Erythroblast (primary cell): ENCODE measurements at regions not wholly inside any gene's neighbourhood (a gene's known extent, or its start where the extent isn't known, plus 50 kb on each side); places are given as distances from the start of the nearest gene placed in this dataset.

ENCODE experiments used
- DNase-seq, 2 experiments: peaks; one replicate each; lab custom pipeline; 2025; lab: John Stamatoyannopoulos, UW
- GATA1 ChIP-seq: IDR thresholded peaks from 2 replicates; pipeline ENCODE4 v1.6.1; 2011; ENCODE audit warnings: low read depth, mild to moderate bottlenecking, control low read depth, low read length, moderate library complexity
- POLR2A ChIP-seq: IDR thresholded peaks from 2 replicates; pipeline ENCODE4 v1.6.1; 2011; ENCODE audit warnings: mild to moderate bottlenecking, low read length

- TF ChIP-seq GATA1 = no peak
- no peak for TF ChIP-seq POLR2A
- no peak for DNase-seq
Measured at GRCh38 chr2:12081481-12082210, 335.2 kb downstream of the LPIN1 start.

- TF ChIP-seq GATA1 (no peak), POLR2A (no peak)
- no peak for DNase-seq
Measured at GRCh38 chr2:12083081-12083581, 336.7 kb downstream of the LPIN1 start.

GRCh38 chr2:12083713-12084419 is 337.4 kb downstream of the LPIN1 start:
- TF ChIP-seq GATA1 = no peak
- no peak for TF ChIP-seq POLR2A
- peak in 1 of 2 experiments; percentile 4 for DNase-seq

- no peak for TF ChIP-seq POLR2A
- no peak for TF ChIP-seq GATA1
- no peak for DNase-seq
Measured at GRCh38 chr2:12087175-12087574, 340.7 kb downstream of the LPIN1 start.

- no peak for TF ChIP-seq POLR2A
- TF ChIP-seq GATA1 = no peak
- no peak for DNase-seq
Measured at GRCh38 chr2:12087671-12088380, 341.4 kb downstream of the LPIN1 start.

GRCh38 chr2:12089001-12089400 is 342.6 kb downstream of the LPIN1 start:
- DNase-seq = no peak
- no peak for TF ChIP-seq GATA1

- TF ChIP-seq GATA1 (no peak), POLR2A (no peak)
- no peak for DNase-seq
Measured at GRCh38 chr2:12089496-12089895, 343.1 kb downstream of the LPIN1 start.

GRCh38 chr2:12090072-12090471 is 343.6 kb downstream of the LPIN1 start:
- TF ChIP-seq POLR2A = no peak
- no peak for TF ChIP-seq GATA1
- DNase-seq = no peak

- DNase-seq = no peak
- TF ChIP-seq POLR2A = no peak
- TF ChIP-seq GATA1 = no peak
Measured at GRCh38 chr2:12090590-12090989, 344.2 kb downstream of the LPIN1 start.

- TF ChIP-seq GATA1 (no peak), POLR2A (no peak)
- no peak for DNase-seq
Measured at GRCh38 chr2:12091201-12091806, 344.9 kb downstream of the LPIN1 start.

GRCh38 chr2:12094134-12094533 is 347.7 kb downstream of the LPIN1 start:
- no peak for TF ChIP-seq POLR2A
- TF ChIP-seq GATA1 = no peak

GRCh38 chr2:12096051-12096787 is 349.8 kb downstream of the LPIN1 start:
- DNase-seq = no peak
- TF ChIP-seq GATA1 = no peak
- no peak for TF ChIP-seq POLR2A

More at GRCh38 chr2:12094134-12094533, 347.7 kb downstream of the LPIN1 start:
- no peak for DNase-seq
